ENCODE measurements at regions not wholly inside any gene's neighbourhood (a gene's known extent, or its start where the extent isn't known, plus 50 kb on each side); places are given as distances from the start of the nearest gene placed in this dataset.

GRCh38 chr4:124902001-124902515 lies 189.5 kb upstream of the ANKRD50 start:
- Mint-ChIP-seq H3K4me1 (no peaks in the 10 kb centered on the region), H3K9me3 (no peaks in the 10 kb centered on the region), H3K4me3 (no peak overlapping the region), H3K36me3 (ENCODE audit: low read depth) (no peaks in the 10 kb centered on the region), H3K27me3 (no peaks in the 10 kb centered on the region), H3K27ac (no peak overlapping the region)
- POLR2A ChIA-PET = no interaction called here
- DNase-seq = no peak
- CTCF ChIA-PET = no interaction called here

- Mint-ChIP-seq H3K4me3 (no peak overlapping the region), H3K27me3 (no peaks in the 10 kb centered on the region), H3K36me3 (ENCODE audit: low read depth) (no peaks in the 10 kb centered on the region), H3K4me1 (no peaks in the 10 kb centered on the region), H3K9me3 (peaks cover 2% of the 10 kb centered on the region), H3K27ac (no peak overlapping the region)
- POLR2A ChIA-PET = no interaction called here
- no peak for DNase-seq
- CTCF ChIA-PET = no interaction called here
These were observed 187.5 kb upstream of the ANKRD50 start for GRCh38 chr4:124899997-124900396.

GRCh38 chr4:124890522-124890921 lies 178.0 kb upstream of the ANKRD50 start:
- ChIA-PET POLR2A (no interaction called here), CTCF (no interaction called here)
- no peaks in the 10 kb centered on the region for H3K4me1 Mint-ChIP-seq
- peaks cover 3% of the 10 kb centered on the region for H3K9me3 Mint-ChIP-seq
- H3K4me3 Mint-ChIP-seq = no peak overlapping the region
- no peaks in the 10 kb centered on the region for H3K27me3 Mint-ChIP-seq
- H3K27ac Mint-ChIP-seq = no peak overlapping the region
- H3K36me3 Mint-ChIP-seq (ENCODE audit: low read depth) = no peaks in the 10 kb centered on the region
- DNase-seq = no peak

- H3K27me3 Mint-ChIP-seq = no peaks in the 10 kb centered on the region
- no peaks in the 10 kb centered on the region for H3K9me3 Mint-ChIP-seq
These were observed 175.2 kb upstream of the ANKRD50 start for GRCh38 chr4:124887739-124888138.

GRCh38 chr4:124884316-124884715 lies 171.8 kb upstream of the ANKRD50 start:
- H3K27ac Mint-ChIP-seq = no peak overlapping the region
- POLR2A ChIA-PET = no interaction called here
- H3K4me3 Mint-ChIP-seq = no peak overlapping the region
- no peak for DNase-seq
- H3K27me3 Mint-ChIP-seq = no peaks in the 10 kb centered on the region
- no peaks in the 10 kb centered on the region for H3K9me3 Mint-ChIP-seq
- no peaks in the 10 kb centered on the region for H3K4me1 Mint-ChIP-seq
- no peaks in the 10 kb centered on the region for H3K36me3 Mint-ChIP-seq (ENCODE audit: low read depth)
- CTCF ChIA-PET = no interaction called here

More at GRCh38 chr4:124887739-124888138, 175.2 kb upstream of the ANKRD50 start:
- Mint-ChIP-seq H3K4me1 (no peaks in the 10 kb centered on the region), H3K4me3 (no peak overlapping the region), H3K27ac (no peak overlapping the region), H3K36me3 (ENCODE audit: low read depth) (no peaks in the 10 kb centered on the region)
- DNase-seq = no peak
- ChIA-PET CTCF (no interaction called here), POLR2A (no interaction called here)

GRCh38 chr4:124883632-124884031 lies 171.1 kb upstream of the ANKRD50 start:
- no peaks in the 10 kb centered on the region for H3K4me1 Mint-ChIP-seq
- ChIA-PET CTCF (no interaction called here), POLR2A (no interaction called here)
- H3K4me3 Mint-ChIP-seq = no peak overlapping the region
- no peaks in the 10 kb centered on the region for H3K9me3 Mint-ChIP-seq
- no peak overlapping the region for H3K27ac Mint-ChIP-seq
- no peaks in the 10 kb centered on the region for H3K36me3 Mint-ChIP-seq (ENCODE audit: low read depth)
- no peak for DNase-seq
- H3K27me3 Mint-ChIP-seq = no peaks in the 10 kb centered on the region

- H3K4me3 Mint-ChIP-seq = no peak overlapping the region
- DNase-seq = no peak
- no peaks in the 10 kb centered on the region for H3K36me3 Mint-ChIP-seq (ENCODE audit: low read depth)
- ChIA-PET CTCF (no interaction called here), POLR2A (no interaction called here)
- H3K9me3 Mint-ChIP-seq = peaks cover 3% of the 10 kb centered on the region
- H3K27ac Mint-ChIP-seq = no peak overlapping the region
- H3K27me3 Mint-ChIP-seq = no peaks in the 10 kb centered on the region
- H3K4me1 Mint-ChIP-seq = no peaks in the 10 kb centered on the region
These were observed 166.7 kb upstream of the ANKRD50 start for GRCh38 chr4:124879195-124879594.

- no peak overlapping the region for H3K27ac Mint-ChIP-seq
These were observed 161.6 kb upstream of the ANKRD50 start for GRCh38 chr4:124874172-124874450.

GRCh38 chr4:124873361-124874171 lies 161.0 kb upstream of the ANKRD50 start:
- H3K27ac Mint-ChIP-seq = no peak overlapping the region
- no peak for DNase-seq
- POLR2A ChIA-PET = no interaction called here
- no peaks in the 10 kb centered on the region for H3K27me3 Mint-ChIP-seq
- no peaks in the 10 kb centered on the region for H3K4me1 Mint-ChIP-seq
- H3K4me3 Mint-ChIP-seq = no peak overlapping the region
- H3K9me3 Mint-ChIP-seq = peaks cover 3% of the 10 kb centered on the region
- no peaks in the 10 kb centered on the region for H3K36me3 Mint-ChIP-seq (ENCODE audit: low read depth)
- CTCF ChIA-PET = no interaction called here

More at GRCh38 chr4:124874172-124874450, 161.6 kb upstream of the ANKRD50 start:
- H3K27me3 Mint-ChIP-seq = no peaks in the 10 kb centered on the region
- H3K4me3 Mint-ChIP-seq = no peak overlapping the region
- no peaks in the 10 kb centered on the region for H3K36me3 Mint-ChIP-seq (ENCODE audit: low read depth)
- ChIA-PET CTCF (no interaction called here), POLR2A (no interaction called here)
- DNase-seq = no peak
- no peaks in the 10 kb centered on the region for H3K4me1 Mint-ChIP-seq
- H3K9me3 Mint-ChIP-seq = peaks cover 3% of the 10 kb centered on the region

GRCh38 chr4:124872659-124873058 lies 160.1 kb upstream of the ANKRD50 start:
- H3K4me1 Mint-ChIP-seq = no peaks in the 10 kb centered on the region
- H3K4me3 Mint-ChIP-seq = no peak overlapping the region
- peaks cover 3% of the 10 kb centered on the region for H3K9me3 Mint-ChIP-seq
- H3K27ac Mint-ChIP-seq = no peak overlapping the region
- DNase-seq = no peak
- H3K36me3 Mint-ChIP-seq (ENCODE audit: low read depth) = no peaks in the 10 kb centered on the region
- ChIA-PET POLR2A (no interaction called here), CTCF (no interaction called here)
- H3K27me3 Mint-ChIP-seq = no peaks in the 10 kb centered on the region

- no peaks in the 10 kb centered on the region for H3K9me3 Mint-ChIP-seq
- POLR2A ChIA-PET = no interaction called here
- CTCF ChIA-PET = interaction anchor here (1.4 kb wide), 1 partner anchor 12 kb away, joined by 4 read pairs; no protein-coding TSS in a partner anchor
- H3K4me3 Mint-ChIP-seq = no peak overlapping the region
- no peak for DNase-seq
- H3K4me1 Mint-ChIP-seq = no peaks in the 10 kb centered on the region
- no peaks in the 10 kb centered on the region for H3K27me3 Mint-ChIP-seq
- H3K36me3 Mint-ChIP-seq (ENCODE audit: low read depth) = no peaks in the 10 kb centered on the region
- H3K27ac Mint-ChIP-seq = no peak overlapping the region
These were observed 157.5 kb upstream of the ANKRD50 start for GRCh38 chr4:124869961-124870495.

- H3K4me3 Mint-ChIP-seq = no peak overlapping the region
- H3K27me3 Mint-ChIP-seq = no peaks in the 10 kb centered on the region
- H3K36me3 Mint-ChIP-seq (ENCODE audit: low read depth) = no peaks in the 10 kb centered on the region
- ChIA-PET POLR2A (interaction anchor here (1.0 kb wide), 1 partner anchor 52 kb away, joined by 3 read pairs; no protein-coding TSS in a partner anchor), CTCF (no interaction called here)
- no peak overlapping the region for H3K27ac Mint-ChIP-seq
- no peaks in the 10 kb centered on the region for H3K4me1 Mint-ChIP-seq
- no peak for DNase-seq
- no peaks in the 10 kb centered on the region for H3K9me3 Mint-ChIP-seq
These were observed 156.0 kb upstream of the ANKRD50 start for GRCh38 chr4:124868495-124868894.

- CTCF ChIA-PET = no interaction called here
These were observed 155.0 kb upstream of the ANKRD50 start for GRCh38 chr4:124867536-124867935.

GRCh38 chr4:124866301-124866700 lies 153.8 kb upstream of the ANKRD50 start:
- Mint-ChIP-seq H3K4me3 (no peak overlapping the region), H3K27ac (no peak overlapping the region), H3K4me1 (no peaks in the 10 kb centered on the region), H3K27me3 (no peaks in the 10 kb centered on the region), H3K9me3 (no peaks in the 10 kb centered on the region), H3K36me3 (ENCODE audit: low read depth) (no peaks in the 10 kb centered on the region)
- CTCF ChIA-PET = no interaction called here
- POLR2A ChIA-PET = no interaction called here
- DNase-seq = no peak

More at GRCh38 chr4:124867536-124867935, 155.0 kb upstream of the ANKRD50 start:
- no peaks in the 10 kb centered on the region for H3K36me3 Mint-ChIP-seq (ENCODE audit: low read depth)
- no peaks in the 10 kb centered on the region for H3K27me3 Mint-ChIP-seq
- DNase-seq = no peak
- H3K9me3 Mint-ChIP-seq = no peaks in the 10 kb centered on the region
- H3K4me1 Mint-ChIP-seq = no peaks in the 10 kb centered on the region
- no peak overlapping the region for H3K27ac Mint-ChIP-seq
- POLR2A ChIA-PET = no interaction called here
- no peak overlapping the region for H3K4me3 Mint-ChIP-seq

Data from activated CD4-positive, alpha-beta T cell treated with anti-CD3 and anti-CD28 coated beads, Interleukin-2, amount 10 ng/mL, durations not matched to agents 7 days and 5 days (primary cell).